ENCODE measurements at regions not wholly inside any gene's neighbourhood (a gene's known extent, or its start where the extent isn't known, plus 50 kb on each side); places are given as distances from the start of the nearest gene placed in this dataset.

- no peak overlapping the region for H2AK5ac ChIP-seq (ENCODE audit: low read depth, low read length)
- ChIA-PET CTCF (no interaction called here), POLR2A (ENCODE audit: unreplicated experiment) (no interaction called here)
- WGBS, 2 experiments (ENCODE audit: extremely low coverage in 2 of 2, insufficient read length in 1 of 2) = no CpG with 5 or more reads among the region's 1 CpG
- intact Hi-C loops (cut with micrococcal nuclease) (no loop called here), in situ Hi-C loops (cut with MboI; ENCODE audit: low sequenced_read_pairs) (no loop called here), dilution Hi-C loops (cut with HindIII; ENCODE audit: low sequenced_read_pairs, unreplicated experiment) (no loop called here)
- H3K79me1 ChIP-seq (ENCODE audit: low read depth in 1 of 2, low read length in 2 of 2) = no peaks in the 10 kb centered on the region
- BruUV-seq (replicated peaks) = no TSS peak
- ATAC-seq (ENCODE audit: low read depth) (peak; percentile 46; the same call in 1 of the 2 replicates), DNase-seq (peak; percentile 6)
- no peak overlapping the region for H2BK5ac ChIP-seq (ENCODE audit: low read depth, low read length, poor library complexity, severe bottlenecking)
- no peak overlapping the region for H3K14ac ChIP-seq (replicated peaks; ENCODE audit: low read depth, low read length)
- no peak overlapping the region for H2AK9ac ChIP-seq (replicated peaks; ENCODE audit: low read depth, low read length, poor library complexity)
- H4K20me1 ChIP-seq (ENCODE audit: insufficient read depth, low read length) = no peaks in the 10 kb centered on the region
- H4K91ac ChIP-seq (ENCODE audit: insufficient read depth, low read depth, low read length) = no peak overlapping the region
- H2BK120ac ChIP-seq (ENCODE audit: low read depth, low read length) = no peak overlapping the region
- no peak overlapping the region for H3K4ac ChIP-seq (ENCODE audit: low read depth, low read length)
- H4K8ac ChIP-seq (ENCODE audit: low read depth in 2 of 2, low read length in 2 of 2) = no peak overlapping the region
- no peaks in the 10 kb centered on the region for H3K27me3 ChIP-seq (ENCODE audit: control insufficient read depth, insufficient read depth, low read length)
- no peaks in the 10 kb centered on the region for H3K9me1 ChIP-seq (ENCODE audit: insufficient read depth, low read length)
- no peak overlapping the region for H3K23ac ChIP-seq (ENCODE audit: low read depth, low read length)
- H3K4me3 ChIP-seq (ENCODE audit: insufficient read depth, low read depth, low read length) = no peak overlapping the region
- TF ChIP-seq CEBPB (IDR thresholded peaks at IDR 0.05; ENCODE audit: low read depth, low read length) (no peak), POLR2A (IDR thresholded peaks at IDR 0.05; ENCODE audit: low read depth, low read length) (no peak), MAFK (IDR thresholded peaks at IDR 0.05; ENCODE audit: low read depth, low read length) (no peak), MXI1 (IDR thresholded peaks at IDR 0.05; ENCODE audit: borderline replicate concordance, low read depth, low read length) (no peak), FOS (IDR thresholded peaks at IDR 0.05; ENCODE audit: low read depth, low read length) (no peak), RAD21 (IDR thresholded peaks at IDR 0.05; ENCODE audit: low read length) (no peak), RFX5 (IDR thresholded peaks at IDR 0.05; ENCODE audit: low read depth, low read length) (no peak), MAZ (IDR thresholded peaks at IDR 0.05; ENCODE audit: borderline replicate concordance, low read depth, low read length) (no peak), NFE2L2 (IDR thresholded peaks at IDR 0.05; ENCODE audit: low read depth, low read length) (no peak), BHLHE40 (IDR thresholded peaks at IDR 0.05; ENCODE audit: low read depth, low read length) (no peak), CHD1 (IDR thresholded peaks at IDR 0.05; ENCODE audit: low read depth, low read length) (no peak), SMC3 (IDR thresholded peaks at IDR 0.05; ENCODE audit: low read depth, low read length) (no peak), RCOR1 (IDR thresholded peaks at IDR 0.05; ENCODE audit: insufficient replicate concordance, low read length) (no peak), CTCF (conservative IDR thresholded peaks at IDR 0.05; ENCODE audit: low read depth, low read length) (no peak)
- TF ChIP-seq, protein P1, sequence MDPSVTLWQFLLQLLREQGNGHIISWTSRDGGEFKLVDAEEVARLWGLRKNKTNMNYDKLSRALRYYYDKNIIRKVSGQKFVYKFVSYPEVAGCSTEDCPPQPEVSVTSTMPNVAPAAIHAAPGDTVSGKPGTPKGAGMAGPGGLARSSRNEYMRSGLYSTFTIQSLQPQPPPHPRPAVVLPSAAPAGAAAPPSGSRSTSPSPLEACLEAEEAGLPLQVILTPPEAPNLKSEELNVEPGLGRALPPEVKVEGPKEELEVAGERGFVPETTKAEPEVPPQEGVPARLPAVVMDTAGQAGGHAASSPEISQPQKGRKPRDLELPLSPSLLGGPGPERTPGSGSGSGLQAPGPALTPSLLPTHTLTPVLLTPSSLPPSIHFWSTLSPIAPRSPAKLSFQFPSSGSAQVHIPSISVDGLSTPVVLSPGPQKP (IDR thresholded peaks at IDR 0.05; ENCODE audit: borderline replicate concordance, low read depth, low read length) = no peak
- TF ChIP-seq, protein P2, sequence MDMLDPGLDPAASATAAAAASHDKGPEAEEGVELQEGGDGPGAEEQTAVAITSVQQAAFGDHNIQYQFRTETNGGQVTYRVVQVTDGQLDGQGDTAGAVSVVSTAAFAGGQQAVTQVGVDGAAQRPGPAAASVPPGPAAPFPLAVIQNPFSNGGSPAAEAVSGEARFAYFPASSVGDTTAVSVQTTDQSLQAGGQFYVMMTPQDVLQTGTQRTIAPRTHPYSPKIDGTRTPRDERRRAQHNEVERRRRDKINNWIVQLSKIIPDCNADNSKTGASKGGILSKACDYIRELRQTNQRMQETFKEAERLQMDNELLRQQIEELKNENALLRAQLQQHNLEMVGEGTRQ (IDR thresholded peaks at IDR 0.05; ENCODE audit: low read depth, low read length) = no peak
- no peaks in the 10 kb centered on the region for H3K9me3 ChIP-seq (ENCODE audit: control insufficient read depth, insufficient read depth, low read length)
- no peak overlapping the region for H4K5ac ChIP-seq (ENCODE audit: low read depth, low read length)
- H3K4me1 ChIP-seq (ENCODE audit: control insufficient read depth, insufficient read depth, low read length) = no peaks in the 10 kb centered on the region
- H3K4me2 ChIP-seq (ENCODE audit: low read depth, low read length) = no peak overlapping the region
- no peak overlapping the region for H2BK15ac ChIP-seq (ENCODE audit: low read depth, low read length)
- no peak overlapping the region for H3K9ac ChIP-seq (ENCODE audit: low read depth, low read length)
- no peak overlapping the region for H3K56ac ChIP-seq (ENCODE audit: extremely low read depth, insufficient read depth, low read length)
- no peak overlapping the region for H2BK20ac ChIP-seq (ENCODE audit: low read depth, low read length)
- H3K27ac ChIP-seq (ENCODE audit: insufficient read depth, low read length) = no peak overlapping the region
- H2AFZ ChIP-seq (replicated peaks; ENCODE audit: low read length, poor library complexity) = no peak overlapping the region
- no peaks in the 10 kb centered on the region for H3K36me3 ChIP-seq (ENCODE audit: control insufficient read depth, insufficient read depth, low read length)
- H3K18ac ChIP-seq (ENCODE audit: low read depth, low read length) = no peak overlapping the region
Measured at GRCh38 chr10:109178591-109178990, 744.7 kb downstream of the XPNPEP1 start.

All from IMR-90 (cell line).